Chondrocyte (in vitro differentiated cells): ENCODE measurements at regions not wholly inside any gene's neighbourhood (a gene's known extent, or its start where the extent isn't known, plus 50 kb on each side); places are given as distances from the start of the nearest gene placed in this dataset.

Experiments used
- DNase-seq: peaks from one replicate; pipeline ENCODE4 v3.0.0; 2021; ENCODE audit warnings: mixed read lengths, low spot score
- H3K27ac Mint-ChIP-seq: one replicate; pipeline ENCODE4 v1.8.0; 2021; ENCODE audit warnings: mild to moderate bottlenecking, moderate library complexity, mixed read lengths; ENCODE audit not compliant: unreplicated experiment
- H3K27me3 Mint-ChIP-seq: 2 replicates; pipeline ENCODE4 v1.8.0; 2021; ENCODE audit warnings: low read depth, mixed read lengths
- H3K36me3 Mint-ChIP-seq: 2 replicates; pipeline ENCODE4 v1.8.0; 2021; ENCODE audit warnings: low read depth, mixed read lengths
- H3K4me1 Mint-ChIP-seq: 2 replicates; pipeline ENCODE4 v1.8.0; 2021; ENCODE audit warnings: low read depth, mild to moderate bottlenecking, mixed read lengths
- H3K4me3 Mint-ChIP-seq: one replicate; pipeline ENCODE4 v1.8.0; 2021; ENCODE audit warnings: mild to moderate bottlenecking, moderate library complexity, mixed read lengths; ENCODE audit not compliant: unreplicated experiment
- H3K9me3 Mint-ChIP-seq: 2 replicates; pipeline ENCODE4 v1.8.0; 2021; ENCODE audit warnings: low read depth, mixed read lengths
- TF ChIP-seq, protein P1 (sequence below): fragments of 200-600 bp; sonication (generic); IDR thresholded peaks from 2 replicates; pipeline ENCODE4 v1.5.0; 2021; ENCODE audit warnings: antibody characterized with exemption, mild to moderate bottlenecking, moderate library complexity

DNA sequence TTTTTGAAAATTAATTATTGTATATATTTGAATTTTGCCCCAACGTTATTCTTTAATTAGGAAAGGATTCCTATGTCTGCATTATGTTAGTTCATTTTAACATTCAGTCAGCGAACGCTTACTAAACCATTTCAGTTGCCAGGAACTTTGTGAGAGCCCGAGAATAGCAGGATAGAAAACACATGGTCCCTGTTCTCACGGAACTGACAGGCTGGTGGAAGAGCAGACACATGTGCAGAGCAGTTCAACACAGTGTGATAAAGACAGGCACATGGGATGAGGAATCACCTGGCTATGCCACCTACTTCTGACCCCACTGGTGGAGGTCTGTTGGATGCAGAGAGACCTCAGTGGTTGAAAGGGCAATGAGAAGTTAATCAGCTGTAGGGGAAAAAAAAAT lies 367.2 kb downstream of the EPM2A start:
- Mint-ChIP-seq H3K36me3 (no peaks in the 10 kb centered on the region), H3K4me3 (no peak overlapping the region), H3K27ac (no peak overlapping the region), H3K4me1 (no peaks in the 10 kb centered on the region), H3K27me3 (peaks cover 10% of the 10 kb centered on the region), H3K9me3 (no peaks in the 10 kb centered on the region)
- no peak for DNase-seq
- TF ChIP-seq, protein P1, sequence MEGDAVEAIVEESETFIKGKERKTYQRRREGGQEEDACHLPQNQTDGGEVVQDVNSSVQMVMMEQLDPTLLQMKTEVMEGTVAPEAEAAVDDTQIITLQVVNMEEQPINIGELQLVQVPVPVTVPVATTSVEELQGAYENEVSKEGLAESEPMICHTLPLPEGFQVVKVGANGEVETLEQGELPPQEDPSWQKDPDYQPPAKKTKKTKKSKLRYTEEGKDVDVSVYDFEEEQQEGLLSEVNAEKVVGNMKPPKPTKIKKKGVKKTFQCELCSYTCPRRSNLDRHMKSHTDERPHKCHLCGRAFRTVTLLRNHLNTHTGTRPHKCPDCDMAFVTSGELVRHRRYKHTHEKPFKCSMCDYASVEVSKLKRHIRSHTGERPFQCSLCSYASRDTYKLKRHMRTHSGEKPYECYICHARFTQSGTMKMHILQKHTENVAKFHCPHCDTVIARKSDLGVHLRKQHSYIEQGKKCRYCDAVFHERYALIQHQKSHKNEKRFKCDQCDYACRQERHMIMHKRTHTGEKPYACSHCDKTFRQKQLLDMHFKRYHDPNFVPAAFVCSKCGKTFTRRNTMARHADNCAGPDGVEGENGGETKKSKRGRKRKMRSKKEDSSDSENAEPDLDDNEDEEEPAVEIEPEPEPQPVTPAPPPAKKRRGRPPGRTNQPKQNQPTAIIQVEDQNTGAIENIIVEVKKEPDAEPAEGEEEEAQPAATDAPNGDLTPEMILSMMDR = no peak

DNA sequence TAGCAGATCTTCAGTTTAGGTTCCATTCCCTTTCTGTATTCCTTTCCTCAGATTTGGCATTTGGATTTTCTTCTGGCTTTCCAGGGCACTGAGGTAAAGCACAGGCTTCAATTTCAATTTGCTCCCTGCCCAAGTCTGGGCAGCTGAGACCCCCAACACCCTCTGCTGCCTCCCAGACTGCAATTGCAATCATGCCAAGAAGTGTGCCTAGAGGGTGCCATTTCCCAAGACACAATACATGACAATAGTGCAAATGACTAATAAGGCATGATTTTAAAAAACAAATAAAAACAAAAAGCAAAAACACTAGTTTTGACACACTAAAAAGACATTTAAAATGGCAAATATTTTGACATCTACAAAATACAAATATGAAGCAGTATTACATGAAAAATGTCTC lies 364.8 kb downstream of the EPM2A start:
- H3K9me3 Mint-ChIP-seq = no peaks in the 10 kb centered on the region
- TF ChIP-seq, protein P1 = no peak
- H3K4me1 Mint-ChIP-seq = no peaks in the 10 kb centered on the region
- no peak overlapping the region for H3K27ac Mint-ChIP-seq
- no peak overlapping the region for H3K4me3 Mint-ChIP-seq
- H3K27me3 Mint-ChIP-seq = peaks cover 10% of the 10 kb centered on the region
- no peak for DNase-seq
- H3K36me3 Mint-ChIP-seq = no peaks in the 10 kb centered on the region

DNA sequence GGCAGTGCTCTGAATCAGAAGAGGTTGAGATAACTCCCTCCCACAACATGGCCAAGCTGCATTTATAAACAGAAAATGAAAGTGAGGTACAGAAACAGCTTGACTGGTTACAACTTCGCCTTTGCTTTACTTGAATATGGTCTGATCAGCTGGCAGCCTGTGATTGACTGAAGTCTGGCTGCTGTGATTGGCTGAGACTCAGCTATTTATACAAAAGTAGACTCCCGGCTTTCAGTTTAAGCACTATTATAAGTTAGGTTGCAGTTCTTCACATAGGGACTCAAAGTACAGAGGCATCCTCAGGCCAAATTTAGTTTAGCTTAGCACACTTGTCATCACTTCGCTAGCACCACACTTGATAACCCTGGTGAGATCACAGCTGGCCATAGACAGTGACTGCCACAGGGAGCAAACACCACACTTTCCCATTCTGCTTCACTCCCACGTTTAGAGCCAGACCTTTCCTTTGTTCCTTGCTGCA lies 362.6 kb downstream of the EPM2A start:
- H3K27ac Mint-ChIP-seq = no peak overlapping the region
- TF ChIP-seq, protein P1 = no peak
- no peak for DNase-seq
- H3K4me3 Mint-ChIP-seq = no peak overlapping the region
- H3K27me3 Mint-ChIP-seq = peaks cover 9% of the 10 kb centered on the region
- no peaks in the 10 kb centered on the region for H3K4me1 Mint-ChIP-seq
- peaks cover 6% of the 10 kb centered on the region for H3K9me3 Mint-ChIP-seq
- no peaks in the 10 kb centered on the region for H3K36me3 Mint-ChIP-seq

DNA sequence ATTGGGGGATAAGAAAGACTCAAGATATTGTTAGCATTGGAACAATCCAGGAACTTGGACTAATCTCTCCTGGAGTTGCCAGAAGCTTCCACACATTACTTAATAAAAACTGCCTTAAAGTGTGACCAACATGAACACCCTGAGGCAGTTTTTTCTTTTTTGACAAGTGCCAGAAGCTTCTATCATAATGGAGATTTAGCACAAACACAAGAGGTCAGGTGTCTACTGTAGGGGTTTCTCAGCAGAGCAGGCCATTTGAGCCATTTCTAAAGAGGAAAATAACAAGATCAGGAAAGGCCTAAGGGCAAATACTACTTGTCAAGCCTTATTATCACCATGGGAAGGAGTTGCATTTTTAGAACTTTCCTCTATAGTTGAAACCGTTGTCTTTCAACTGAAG lies 361.5 kb downstream of the EPM2A start:
- TF ChIP-seq, protein P1 = no peak
- no peak for DNase-seq
- H3K4me1 Mint-ChIP-seq = no peaks in the 10 kb centered on the region
- no peak overlapping the region for H3K27ac Mint-ChIP-seq
- H3K36me3 Mint-ChIP-seq = no peaks in the 10 kb centered on the region
- peaks cover 6% of the 10 kb centered on the region for H3K9me3 Mint-ChIP-seq
- H3K4me3 Mint-ChIP-seq = no peak overlapping the region
- H3K27me3 Mint-ChIP-seq = peaks cover 9% of the 10 kb centered on the region

DNA sequence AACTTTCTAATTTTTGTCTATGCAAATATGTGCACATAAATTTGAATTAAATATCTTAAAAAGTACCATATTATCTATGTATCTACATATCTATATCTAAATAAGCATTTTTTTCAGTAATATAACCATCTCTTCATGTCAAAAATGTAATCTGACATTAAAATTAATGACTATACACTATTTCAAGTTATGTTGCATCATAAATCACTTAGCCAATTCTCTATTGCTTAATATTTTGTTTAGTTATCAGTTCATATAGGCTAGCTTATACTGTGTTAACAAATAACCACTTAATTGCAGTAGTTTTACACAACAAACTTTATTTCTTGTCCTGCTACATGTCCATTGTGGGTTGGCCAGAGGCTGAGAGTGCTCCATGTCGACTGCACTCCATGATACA lies 360.8 kb downstream of the EPM2A start:
- TF ChIP-seq, protein P1 = no peak
- no peaks in the 10 kb centered on the region for H3K36me3 Mint-ChIP-seq
- H3K4me1 Mint-ChIP-seq = no peaks in the 10 kb centered on the region
- no peak overlapping the region for H3K4me3 Mint-ChIP-seq
- H3K9me3 Mint-ChIP-seq = peaks cover 6% of the 10 kb centered on the region
- DNase-seq = no peak
- H3K27me3 Mint-ChIP-seq = peaks cover 9% of the 10 kb centered on the region
- no peak overlapping the region for H3K27ac Mint-ChIP-seq
